OCI-LY3 (cell line): ENCODE measurements at regions not wholly inside any gene's neighbourhood (a gene's known extent, or its start where the extent isn't known, plus 50 kb on each side); places are given as distances from the start of the nearest gene placed in this dataset.

ENCODE experiments used
- H2AFZ ChIP-seq: fragments of 200-600, 300-600 bp; shearing (Covaris generic); 2 replicates; pipeline ENCODE4 v1.6.0; 2014; ENCODE audit warnings: antibody characterized with exemption, low read depth, low read length
- H3K27ac ChIP-seq: fragments of 200-600, 300-600 bp; sonication (generic); 2 replicates; pipeline ENCODE4 v1.5.1; 2014; ENCODE audit warnings: mild to moderate bottlenecking, low read length, moderate library complexity, mixed read lengths
- H3K27me3 ChIP-seq: fragments of 200-600, 300-600 bp; sonication (generic); 2 replicates; pipeline ENCODE4 v1.6.1; 2014; ENCODE audit warnings: low read depth, low read length, mixed read lengths
- H3K36me3 ChIP-seq: fragments of 200-600, 300-600 bp; sonication (generic); replicated peaks from 2 replicates; pipeline ENCODE3; 2014; ENCODE audit warnings: low read depth, low read length, mixed read lengths
- H3K4me1 ChIP-seq: fragments of 300-600, 200-600 bp; sonication (generic); 2 replicates; pipeline ENCODE4 v1.6.1; 2014; ENCODE audit warnings: low read length, mixed read lengths
- H3K4me2 ChIP-seq: fragments of 200-600, 300-600 bp; sonication (generic); 2 replicates; pipeline ENCODE4 v1.6.1; 2014; ENCODE audit warnings: low read length, mixed read lengths
- H3K4me3 ChIP-seq: fragments of 300-600, 200-600 bp; sonication (generic); 2 replicates; pipeline ENCODE4 v1.5.1; 2014; ENCODE audit warnings: antibody characterized with exemption, mild to moderate bottlenecking, low read length, moderate library complexity
- H3K79me2 ChIP-seq: fragments of 300-600, 200-600 bp; shearing (Covaris generic); 2 replicates; pipeline ENCODE4 v1.6.1; 2014; ENCODE audit warnings: mild to moderate bottlenecking, low read length, mixed read lengths
- H3K9ac ChIP-seq: fragments of 300-600, 200-600 bp; shearing (Covaris generic); 2 replicates; pipeline ENCODE4 v1.6.0; 2014; ENCODE audit warnings: mild to moderate bottlenecking, low read length, moderate library complexity
- H3K9me3 ChIP-seq: fragments of 200-600, 300-600 bp; shearing (Covaris generic); 2 replicates; pipeline ENCODE4 v1.6.1; 2014; ENCODE audit warnings: low read length, mixed read lengths; ENCODE audit not compliant: insufficient read depth
- H4K20me1 ChIP-seq: fragments of 200-600, 300-600 bp; sonication (generic); 2 replicates; pipeline ENCODE4 v1.6.1; 2016; ENCODE audit warnings: low read length, mixed read lengths; ENCODE audit not compliant: insufficient read depth
- CTCF ChIP-seq: fragments of 200-600, 300-600 bp; sonication (generic); IDR thresholded peaks from 2 replicates; pipeline ENCODE4 v1.5.1; 2014; ENCODE audit warnings: antibody characterized with exemption, low read length, low read depth
- EZH2phosphoT487 ChIP-seq: fragments of 200-600 bp; shearing (Covaris generic); IDR thresholded peaks from 2 replicates; pipeline ENCODE4 v1.6.1; 2018; ENCODE audit warnings: antibody characterized with exemption, mixed run types, low read depth

- Histone ChIP-seq H3K4me1 (no peaks in the 10 kb centered on the region), H3K79me2 (no peaks in the 10 kb centered on the region), H3K4me2 (no peak overlapping the region), H3K27ac (no peak overlapping the region), H3K9ac (no peak overlapping the region), H3K36me3 (no peaks in the 10 kb centered on the region), H3K9me3 (no peaks in the 10 kb centered on the region), H4K20me1 (no peaks in the 10 kb centered on the region), H2AFZ (no peak overlapping the region), H3K27me3 (no peaks in the 10 kb centered on the region), H3K4me3 (no peak overlapping the region)
- TF ChIP-seq EZH2phosphoT487 (no peak), CTCF (no peak)
Measured at GRCh38 chrX:128287693-128288092, 235.5 kb upstream of the ACTRT1 start.

GRCh38 chrX:128250621-128251020, 198.4 kb upstream of the ACTRT1 start:
- Histone ChIP-seq H2AFZ (no peak overlapping the region), H3K27me3 (no peaks in the 10 kb centered on the region), H3K4me3 (no peak overlapping the region), H3K4me1 (no peaks in the 10 kb centered on the region), H4K20me1 (no peaks in the 10 kb centered on the region), H3K79me2 (no peaks in the 10 kb centered on the region), H3K9me3 (no peaks in the 10 kb centered on the region), H3K9ac (no peak overlapping the region), H3K4me2 (no peak overlapping the region), H3K36me3 (no peaks in the 10 kb centered on the region), H3K27ac (no peak overlapping the region)
- TF ChIP-seq CTCF (no peak), EZH2phosphoT487 (no peak)

- no peaks in the 10 kb centered on the region for H3K79me2 ChIP-seq
Measured at GRCh38 chrX:128216364-128216763, 164.2 kb upstream of the ACTRT1 start.

GRCh38 chrX:128165884-128166408, 113.7 kb upstream of the ACTRT1 start:
- Histone ChIP-seq H3K36me3 (no peaks in the 10 kb centered on the region), H2AFZ (no peak overlapping the region), H3K27ac (no peak overlapping the region), H3K9me3 (no peaks in the 10 kb centered on the region), H3K9ac (no peak overlapping the region), H4K20me1 (no peaks in the 10 kb centered on the region), H3K27me3 (no peaks in the 10 kb centered on the region), H3K79me2 (no peaks in the 10 kb centered on the region), H3K4me3 (no peak overlapping the region), H3K4me1 (peaks cover 7% of the 10 kb centered on the region), H3K4me2 (no peak overlapping the region)
- TF ChIP-seq CTCF (no peak), EZH2phosphoT487 (no peak)

More at GRCh38 chrX:128216364-128216763, 164.2 kb upstream of the ACTRT1 start:
- H3K4me1 ChIP-seq, result no peaks in the 10 kb centered on the region
- H3K4me3 ChIP-seq, result no peak overlapping the region
- no peaks in the 10 kb centered on the region for H3K36me3 ChIP-seq
- no peak overlapping the region for H3K9ac ChIP-seq
- no peaks in the 10 kb centered on the region for H4K20me1 ChIP-seq
- H3K9me3 ChIP-seq, result no peaks in the 10 kb centered on the region
- no peak overlapping the region for H3K4me2 ChIP-seq
- no peak overlapping the region for H2AFZ ChIP-seq
- no peaks in the 10 kb centered on the region for H3K27me3 ChIP-seq
- H3K27ac ChIP-seq, result no peak overlapping the region
- TF ChIP-seq CTCF (no peak), EZH2phosphoT487 (no peak)
